HL-60 (cell line): ENCODE measurements at regions not wholly inside any gene's neighbourhood (a gene's known extent, or its start where the extent isn't known, plus 50 kb on each side); places are given as distances from the start of the nearest gene placed in this dataset.

Source experiments
- DNase-seq, 2 experiments: peaks; one replicate each; pipeline ENCODE4 v3.0.0-alpha.2; 2010 to 2020; ENCODE audit warnings: low read depth in 1 of 2, low spot score in 1 of 2
- H3K27ac ChIP-seq: fragments of 250-450 bp; sonication (Bioruptor Pico); replicated peaks from 2 replicates; pipeline ENCODE4 v1.5.1; 2020; ENCODE audit warnings: mild to moderate bottlenecking, moderate library complexity
- H3K27me3 ChIP-seq: fragments of 250-450 bp; sonication (Bioruptor Pico); 2 replicates; pipeline ENCODE4 v1.5.1; 2021; ENCODE audit warnings: mild to moderate bottlenecking, moderate library complexity; ENCODE audit not compliant: insufficient read depth, poor library complexity, severe bottlenecking
- H3K4me3 ChIP-seq: replicated peaks from 2 replicates; pipeline ENCODE4 v1.5.1; 2011; ENCODE audit warnings: mild to moderate bottlenecking, control low read depth, low read length; ENCODE audit not compliant: insufficient read depth
- CTCF ChIP-seq: IDR thresholded peaks from one replicate; pipeline ENCODE4 v1.5.1; 2011; ENCODE audit warnings: low read length, control low read depth, inconsistent platforms; ENCODE audit not compliant: insufficient read depth
- GABPA ChIP-seq: IDR thresholded peaks from 2 replicates; pipeline ENCODE4 v1.6.1; 2012; ENCODE audit warnings: low read depth
- POLR2AphosphoS5 ChIP-seq: IDR thresholded peaks from 2 replicates; pipeline ENCODE4 v1.6.1; 2012; ENCODE audit warnings: low read depth
- REST ChIP-seq: IDR thresholded peaks from 2 replicates; pipeline ENCODE4 v1.6.1; 2012; ENCODE audit warnings: low read depth; ENCODE audit not compliant: insufficient replicate concordance
- SPI1 ChIP-seq: IDR thresholded peaks from 2 replicates; pipeline ENCODE4 v1.6.1; 2012; ENCODE audit warnings: low read depth, mild to moderate bottlenecking, borderline replicate concordance

- Histone ChIP-seq H3K4me3 (no peak overlapping the region), H3K27ac (no peak overlapping the region), H3K27me3 (no peaks in the 10 kb centered on the region)
- TF ChIP-seq REST (no peak), POLR2AphosphoS5 (no peak), GABPA (no peak), SPI1 (no peak), CTCF (no peak)
- no peak for DNase-seq
These were observed 346.1 kb downstream of the OMA1 start for GRCh38 chr1:58200437-58200836.

GRCh38 chr1:58197811-58198210 is 348.7 kb downstream of the OMA1 start:
- no peak for TF ChIP-seq GABPA
- no peak for TF ChIP-seq SPI1
- no peak for TF ChIP-seq POLR2AphosphoS5
- TF ChIP-seq CTCF = no peak
- no peak for TF ChIP-seq REST
- no peak for DNase-seq
- Histone ChIP-seq H3K27me3 (no peaks in the 10 kb centered on the region), H3K4me3 (no peak overlapping the region), H3K27ac (no peak overlapping the region)

GRCh38 chr1:58190267-58190988 is 356.1 kb downstream of the OMA1 start:
- DNase-seq = no peak
- TF ChIP-seq SPI1 = no peak
- TF ChIP-seq GABPA = no peak
- no peak for TF ChIP-seq REST
- TF ChIP-seq CTCF = no peak
- no peak for TF ChIP-seq POLR2AphosphoS5
- peaks cover 3% of the 10 kb centered on the region for H3K27me3 ChIP-seq
- H3K4me3 ChIP-seq = no peak overlapping the region
- no peak overlapping the region for H3K27ac ChIP-seq
